ENCODE measurements at regions not wholly inside any gene's neighbourhood (a gene's known extent, or its start where the extent isn't known, plus 50 kb on each side); places are given as distances from the start of the nearest gene placed in this dataset.

- DNase-seq (ENCODE audit: low read depth in 2 of 2), result no peak
Measured at GRCh38 chr12:126084480-126084879, 1019.2 kb downstream of the AACS start.

GRCh38 chr12:126086242-126086641 is 1021.0 kb downstream of the AACS start:
- no peak for DNase-seq (ENCODE audit: low read depth in 2 of 2)

GRCh38 chr12:126087692-126088091 is 1022.5 kb downstream of the AACS start:
- DNase-seq (ENCODE audit: low read depth in 2 of 2), result no peak

- no peak for DNase-seq (ENCODE audit: low read depth in 2 of 2)
Measured at GRCh38 chr12:126093908-126094307, 1028.7 kb downstream of the AACS start.

GRCh38 chr12:126095748-126096510 is 1030.7 kb downstream of the AACS start:
- no peak for DNase-seq (ENCODE audit: low read depth in 2 of 2)

- DNase-seq (ENCODE audit: low read depth in 2 of 2), result no peak
Measured at GRCh38 chr12:126106706-126107105, 1041.5 kb downstream of the AACS start.

GRCh38 chr12:126107659-126108058 is 1042.4 kb downstream of the AACS start:
- no peak for DNase-seq (ENCODE audit: low read depth in 2 of 2)

GRCh38 chr12:126108247-126108646 is 1043.0 kb downstream of the AACS start:
- DNase-seq (ENCODE audit: low read depth in 2 of 2), result no peak

GRCh38 chr12:126112141-126112540 is 1046.9 kb downstream of the AACS start:
- DNase-seq (ENCODE audit: low read depth in 2 of 2), result no peak

- no peak for DNase-seq (ENCODE audit: low read depth in 2 of 2)
Measured at GRCh38 chr12:126112849-126113248, 1047.6 kb downstream of the AACS start.

- DNase-seq (ENCODE audit: low read depth in 2 of 2), result no peak
Measured at GRCh38 chr12:126114441-126114840, 1049.2 kb downstream of the AACS start.

GRCh38 chr12:126117502-126117901 is 1052.3 kb downstream of the AACS start:
- no peak for DNase-seq (ENCODE audit: low read depth in 2 of 2)

GRCh38 chr12:126139355-126139754 is 1074.1 kb downstream of the AACS start:
- no peak for DNase-seq (ENCODE audit: low read depth in 2 of 2)

- DNase-seq (ENCODE audit: low read depth in 2 of 2), result no peak
Measured at GRCh38 chr12:126144603-126145002, 1079.4 kb downstream of the AACS start.

GRCh38 chr12:126147321-126147720 is 1082.1 kb downstream of the AACS start:
- no peak for DNase-seq (ENCODE audit: low read depth in 2 of 2)

GRCh38 chr12:126156806-126157574 is 1091.8 kb downstream of the AACS start:
- no peak for DNase-seq (ENCODE audit: low read depth in 2 of 2)

GRCh38 chr12:126157575-126157966 is 1092.3 kb downstream of the AACS start:
- DNase-seq (ENCODE audit: low read depth in 2 of 2), result no peak

- no peak for DNase-seq (ENCODE audit: low read depth in 2 of 2)
Measured at GRCh38 chr12:126159139-126159538, 1093.9 kb downstream of the AACS start.

GRCh38 chr12:126160912-126161311 is 1095.7 kb downstream of the AACS start:
- DNase-seq (ENCODE audit: low read depth in 2 of 2), result no peak

GRCh38 chr12:126163984-126164383 is 1098.7 kb downstream of the AACS start:
- no peak for DNase-seq (ENCODE audit: low read depth in 2 of 2)

GRCh38 chr12:126171937-126172559 is 1106.8 kb downstream of the AACS start:
- DNase-seq (ENCODE audit: low read depth in 2 of 2), result no peak

GRCh38 chr12:126182619-126183236 is 1117.5 kb downstream of the AACS start:
- no peak for DNase-seq (ENCODE audit: low read depth in 2 of 2)
